ENCODE measurements at regions not wholly inside any gene's neighbourhood (a gene's known extent, or its start where the extent isn't known, plus 50 kb on each side); places are given as distances from the start of the nearest gene placed in this dataset.

- CTCF ChIA-PET = no interaction called here
- POLR2A ChIA-PET = no interaction called here
Measured at GRCh38 chr2:11094021-11094810, 61.1 kb upstream of the SLC66A3 start.

GRCh38 chr2:11096591-11096990 is 58.7 kb upstream of the SLC66A3 start:
- ChIA-PET CTCF (no interaction called here), POLR2A (no interaction called here)

GRCh38 chr2:11097038-11097720 is 58.1 kb upstream of the SLC66A3 start:
- CTCF ChIA-PET = no interaction called here
- POLR2A ChIA-PET = no interaction called here

GRCh38 chr2:11097854-11098387 is 57.3 kb upstream of the SLC66A3 start:
- ChIA-PET CTCF (no interaction called here), POLR2A (no interaction called here)

GRCh38 chr2:11099122-11100065 is 55.9 kb upstream of the SLC66A3 start:
- ChIA-PET CTCF (no interaction called here), POLR2A (no interaction called here)

GRCh38 chr2:11100130-11100529 is 55.1 kb upstream of the SLC66A3 start:
- CTCF ChIA-PET = no interaction called here
- POLR2A ChIA-PET = no interaction called here

GRCh38 chr2:11100976-11101375 is 54.3 kb upstream of the SLC66A3 start:
- ChIA-PET CTCF (no interaction called here), POLR2A (no interaction called here)

GRCh38 chr2:11101430-11101829 is 53.8 kb upstream of the SLC66A3 start:
- ChIA-PET CTCF (no interaction called here), POLR2A (no interaction called here)

GRCh38 chr2:11102466-11102865 is 52.8 kb upstream of the SLC66A3 start:
- POLR2A ChIA-PET = no interaction called here
- CTCF ChIA-PET = no interaction called here

GRCh38 chr2:11102956-11103860 is 52.1 kb upstream of the SLC66A3 start:
- POLR2A ChIA-PET = interaction anchor here (1.2 kb wide), 1 partner anchor 29 kb away, joined by 3 read pairs; no protein-coding TSS in a partner anchor
- CTCF ChIA-PET = interaction anchor here (1.3 kb wide), 1 partner anchor 271 kb away, joined by 4 read pairs; no protein-coding TSS in a partner anchor

GRCh38 chr2:11103984-11104793 is 51.1 kb upstream of the SLC66A3 start:
- ChIA-PET POLR2A (interaction anchor here (0.6 to 1.2 kb wide), 2 partner anchors 28 to 365 kb away, joined by 3 to 9 read pairs; no protein-coding TSS in a partner anchor), CTCF (interaction anchor here (1.3 kb wide), 1 partner anchor 272 kb away, joined by 4 read pairs; no protein-coding TSS in a partner anchor)

GRCh38 chr2:11104794-11105660 is 50.2 kb upstream of the SLC66A3 start:
- ChIA-PET CTCF (interaction anchor here (1.3 kb wide), 1 partner anchor 273 kb away, joined by 4 read pairs; no protein-coding TSS in a partner anchor), POLR2A (interaction anchor here (0.6 kb wide), 1 partner anchor 365 kb away, joined by 9 read pairs; no protein-coding TSS in a partner anchor)

All from activated CD8-positive, alpha-beta memory T cell treated with anti-CD3 and anti-CD28 coated beads for 36 hours (primary cell).